ENCODE measurements at regions not wholly inside any gene's neighbourhood (a gene's known extent, or its start where the extent isn't known, plus 50 kb on each side); places are given as distances from the start of the nearest gene placed in this dataset.

GRCh38 chr16:7113949-7114348 lies 218.7 kb upstream of the RBFOX1 start:
- no peak for DNase-seq (ENCODE audit: low spot score)
- ChIA-PET POLR2A (ENCODE audit: low non-redundant PET) (no interaction called here), CTCF (no interaction called here)
- no peak for TF ChIP-seq CTCF (conservative IDR thresholded peaks at IDR 0.05; ENCODE audit: low read depth)
- no peak overlapping the region for H3K27ac ChIP-seq

- ChIA-PET CTCF (no interaction called here), POLR2A (ENCODE audit: low non-redundant PET) (no interaction called here)
- TF ChIP-seq CTCF (conservative IDR thresholded peaks at IDR 0.05; ENCODE audit: low read depth), result no peak
- no peak for DNase-seq (ENCODE audit: low spot score)
- no peak overlapping the region for H3K27ac ChIP-seq
Measured at GRCh38 chr16:7113395-7113794, 219.2 kb upstream of the RBFOX1 start.

- H3K27ac ChIP-seq, result no peak overlapping the region
- CTCF ChIA-PET, result no interaction called here
- DNase-seq (ENCODE audit: low spot score), result no peak
- POLR2A ChIA-PET (ENCODE audit: low non-redundant PET), result no interaction called here
- TF ChIP-seq CTCF (conservative IDR thresholded peaks at IDR 0.05; ENCODE audit: low read depth), result no peak
Measured at GRCh38 chr16:7111265-7111664, 221.4 kb upstream of the RBFOX1 start.

- CTCF ChIA-PET, result no interaction called here
Measured at GRCh38 chr16:7107436-7107835, 225.2 kb upstream of the RBFOX1 start.

GRCh38 chr16:7103056-7103455 lies 229.6 kb upstream of the RBFOX1 start:
- TF ChIP-seq CTCF (conservative IDR thresholded peaks at IDR 0.05; ENCODE audit: low read depth), result no peak
- no peak for DNase-seq (ENCODE audit: low spot score)
- H3K27ac ChIP-seq, result no peak overlapping the region
- POLR2A ChIA-PET (ENCODE audit: low non-redundant PET), result no interaction called here
- CTCF ChIA-PET, result no interaction called here

More at GRCh38 chr16:7107436-7107835, 225.2 kb upstream of the RBFOX1 start:
- H3K27ac ChIP-seq, result no peak overlapping the region
- POLR2A ChIA-PET (ENCODE audit: low non-redundant PET), result no interaction called here
- no peak for TF ChIP-seq CTCF (conservative IDR thresholded peaks at IDR 0.05; ENCODE audit: low read depth)
- DNase-seq (ENCODE audit: low spot score), result no peak

GRCh38 chr16:7101054-7101453 lies 231.6 kb upstream of the RBFOX1 start:
- TF ChIP-seq CTCF (conservative IDR thresholded peaks at IDR 0.05; ENCODE audit: low read depth), result no peak
- DNase-seq (ENCODE audit: low spot score), result no peak
- POLR2A ChIA-PET (ENCODE audit: low non-redundant PET), result no interaction called here
- no peak overlapping the region for H3K27ac ChIP-seq
- CTCF ChIA-PET, result no interaction called here

GRCh38 chr16:7097518-7097917 lies 235.1 kb upstream of the RBFOX1 start:
- ChIA-PET POLR2A (ENCODE audit: low non-redundant PET) (no interaction called here), CTCF (no interaction called here)
- H3K27ac ChIP-seq, result no peak overlapping the region
- TF ChIP-seq CTCF (conservative IDR thresholded peaks at IDR 0.05; ENCODE audit: low read depth), result no peak
- no peak for DNase-seq (ENCODE audit: low spot score)

All from RWPE1 (cell line).